PC-3 (cell line): ENCODE measurements at regions not wholly inside any gene's neighbourhood (a gene's known extent, or its start where the extent isn't known, plus 50 kb on each side); places are given as distances from the start of the nearest gene placed in this dataset.

Source experiments
- ATAC-seq: fragments of 200-7000 bp; cut with Tn5 transposase; 2 replicates; pipeline ENCODE4 v1.9.1; 2020; ENCODE audit warnings: mild to moderate bottlenecking, moderate library complexity
- BruUV-seq: library from RNA; stranded (reverse); fragments of 400-500 nt; replicated peaks from 2 replicates; lab custom pipeline; 2021; lab: Mats Ljungman, UMichigan
- CTCF ChIA-PET: fragments of 300-600 bp; sonication (Branson Sonifier 250); formaldehyde crosslinking; loops from one replicate; lab custom pipeline; 2022; ENCODE audit warnings: antibody characterized with exemption; lab: Charles Lee
- POLR2A ChIA-PET: fragments of 300-600 bp; sonication (Branson Sonifier 250); formaldehyde crosslinking; loops from one replicate; lab custom pipeline; 2022; ENCODE audit warnings: antibody characterized with exemption; ENCODE audit not compliant: unreplicated experiment; lab: Charles Lee
- DNase-seq: peaks from one replicate; pipeline ENCODE4 v3.0.0-alpha.2; 2015
- H2AFZ ChIP-seq: fragments of 300-600 bp; sonication (generic); 2 replicates; pipeline ENCODE4 v1.6.0; 2016; ENCODE audit warnings: antibody characterized with exemption, low read length
- H3F3A ChIP-seq: fragments of 300-600 bp; sonication (generic); one replicate; pipeline ENCODE4 v1.6.0; 2017; ENCODE audit warnings: antibody characterized with exemption, low read length, control low read depth, mild to moderate bottlenecking; ENCODE audit not compliant: unreplicated experiment
- H3K27ac ChIP-seq: fragments of 300-600 bp; sonication (generic); 2 replicates; pipeline ENCODE4 v1.5.1; 2016; ENCODE audit warnings: mild to moderate bottlenecking, low read length
- H3K27me3 ChIP-seq: fragments of 300-600 bp; sonication (generic); 2 replicates; pipeline ENCODE4 v1.6.1; 2016; ENCODE audit warnings: low read length, mixed read lengths
- H3K36me3 ChIP-seq: fragments of 300-600 bp; sonication (generic); 2 replicates; pipeline ENCODE4 v1.6.1; 2016; ENCODE audit warnings: low read depth, mixed run types, low read length, mixed read lengths
- H3K4me1 ChIP-seq: fragments of 300-600 bp; sonication (generic); 2 replicates; pipeline ENCODE4 v1.5.1; 2016; ENCODE audit warnings: low read length; ENCODE audit not compliant: insufficient read depth
- H3K4me2 ChIP-seq: fragments of 300-600 bp; sonication (generic); 2 replicates; pipeline ENCODE4 v1.6.0; 2016; ENCODE audit warnings: low read length
- H3K4me3 ChIP-seq: fragments of 300-600 bp; sonication (generic); 2 replicates; pipeline ENCODE4 v1.5.1; 2016; ENCODE audit warnings: mild to moderate bottlenecking, low read length, mixed read lengths
- H3K79me2 ChIP-seq: fragments of 300-600 bp; sonication (generic); 2 replicates; pipeline ENCODE4 v1.6.1; 2017; ENCODE audit warnings: low read length, mixed read lengths
- H3K9ac ChIP-seq: fragments of 300-600 bp; sonication (generic); 2 replicates; pipeline ENCODE4 v1.6.0; 2016; ENCODE audit warnings: mild to moderate bottlenecking, low read length
- H3K9me2 ChIP-seq: fragments of 300-600 bp; sonication (generic); replicated peaks from 2 replicates; pipeline ENCODE4 v1.6.1; 2016; ENCODE audit warnings: mixed run types, low read length, mixed read lengths
- H3K9me3 ChIP-seq: fragments of 300-600 bp; sonication (generic); 2 replicates; pipeline ENCODE4 v1.6.1; 2016; ENCODE audit warnings: low read length, mixed read lengths
- H4K20me1 ChIP-seq: fragments of 300-600 bp; sonication (generic); 2 replicates; pipeline ENCODE4 v1.6.1; 2016; ENCODE audit warnings: low read length, mixed read lengths
- CTCF ChIP-seq: fragments of 300-600 bp; sonication (generic); conservative IDR thresholded peaks from 2 replicates; pipeline ENCODE4 v1.5.1; 2017; ENCODE audit warnings: antibody characterized with exemption, low read depth, mild to moderate bottlenecking, low read length
- EZH2 ChIP-seq: fragments of 300-600 bp; sonication (generic); IDR thresholded peaks from one replicate; pipeline ENCODE4 v1.6.1; 2017; ENCODE audit warnings: antibody characterized with exemption, mild to moderate bottlenecking, low read length; ENCODE audit not compliant: unreplicated experiment
- EZH2phosphoT487 ChIP-seq: fragments of 300-600 bp; sonication (generic); IDR thresholded peaks from 2 replicates; pipeline ENCODE4 v1.6.1; 2018; ENCODE audit warnings: mild to moderate bottlenecking, antibody characterized with exemption, low read length, borderline replicate concordance
- intact Hi-C: fragments of 100-400 bp; cut with micrococcal nuclease; formaldehyde crosslinking; loops from 2 replicates; pipeline ENCODE4 v1.9.0; 2023

GRCh38 chr7:155985518-155986250 is 173.4 kb upstream of the SHH start:
- no peak overlapping the region for H3K4me2 ChIP-seq
- ATAC-seq (no peak), DNase-seq (no peak)
- no peaks in the 10 kb centered on the region for H3F3A ChIP-seq
- intact Hi-C loops = no loop called here
- no peak overlapping the region for H3K27ac ChIP-seq
- no peaks in the 10 kb centered on the region for H4K20me1 ChIP-seq
- no peak overlapping the region for H3K4me3 ChIP-seq
- ChIA-PET POLR2A (no interaction called here), CTCF (no interaction called here)
- H3K9ac ChIP-seq = no peak overlapping the region
- no peaks in the 10 kb centered on the region for H3K9me2 ChIP-seq
- H3K36me3 ChIP-seq = no peaks in the 10 kb centered on the region
- BruUV-seq = no TSS peak
- TF ChIP-seq EZH2 = no peak
- TF ChIP-seq CTCF = no peak
- no peak for TF ChIP-seq EZH2phosphoT487
- H2AFZ ChIP-seq = no peak overlapping the region
- peaks cover 5% of the 10 kb centered on the region for H3K27me3 ChIP-seq
- H3K4me1 ChIP-seq = no peaks in the 10 kb centered on the region
- no peaks in the 10 kb centered on the region for H3K79me2 ChIP-seq
- H3K9me3 ChIP-seq = no peaks in the 10 kb centered on the region

- no peak for ATAC-seq
- peaks cover 14% of the 10 kb centered on the region for H3K27me3 ChIP-seq
- CTCF ChIA-PET = no interaction called here
- no peaks in the 10 kb centered on the region for H3F3A ChIP-seq
- H2AFZ ChIP-seq = no peak overlapping the region
- H3K79me2 ChIP-seq = no peaks in the 10 kb centered on the region
- H4K20me1 ChIP-seq = no peaks in the 10 kb centered on the region
- no peak overlapping the region for H3K9ac ChIP-seq
- BruUV-seq = no TSS peak
- H3K4me2 ChIP-seq = no peak overlapping the region
- H3K4me3 ChIP-seq = no peak overlapping the region
- H3K4me1 ChIP-seq = no peaks in the 10 kb centered on the region
- no peak overlapping the region for H3K27ac ChIP-seq
- TF ChIP-seq EZH2phosphoT487 = no peak
- no peak for TF ChIP-seq CTCF
- TF ChIP-seq EZH2 = no peak
- no peak for DNase-seq
- POLR2A ChIA-PET = no interaction called here
- H3K36me3 ChIP-seq = no peaks in the 10 kb centered on the region
- no peaks in the 10 kb centered on the region for H3K9me2 ChIP-seq
- intact Hi-C loops = no loop called here
- H3K9me3 ChIP-seq = no peaks in the 10 kb centered on the region
Observed at GRCh38 chr7:155984609-155985405, 172.5 kb upstream of the SHH start.
